Transverse colon (tissue), 4 donors: ENCODE measurements at regions not wholly inside any gene's neighbourhood (a gene's known extent, or its start where the extent isn't known, plus 50 kb on each side); places are given as distances from the start of the nearest gene placed in this dataset.
A peak's percentile ranks its signal among the peaks of the same experiment; 100 is the strongest.

Experiments used
- DNase-seq: peaks from one replicate; pipeline ENCODE4 v3.0.0-alpha.2; 2019
- H3K27ac ChIP-seq, 4 donors: fragments of 200-600 bp; sonication (generic); 2 replicates each; pipeline ENCODE4 v1.5.1; 2016 to 2018; ENCODE audit warnings: inconsistent platforms in 4 of 4
- H3K27me3 ChIP-seq: fragments of 200-600 bp; sonication (generic); 2 replicates; pipeline ENCODE4 v1.5.1; 2017; ENCODE audit warnings: inconsistent platforms
- H3K36me3 ChIP-seq, 4 donors: fragments of 200-600 bp; sonication (generic); 2 replicates each; pipeline ENCODE4 v1.5.1; 2017 to 2019; ENCODE audit warnings: inconsistent platforms in 4 of 4
- H3K4me1 ChIP-seq, 4 donors: fragments of 200-600 bp; sonication (generic); 2 replicates each; pipeline ENCODE4 v1.5.1; 2017 to 2020; ENCODE audit warnings: inconsistent platforms in 4 of 4
- H3K4me3 ChIP-seq, 4 donors: fragments of 200-600 bp; sonication (generic); 1 replicate in 1 of 4; 2 replicates in 3 of 4; pipeline versions ENCODE4 v1.5.1 to v1.6.1; 2017 to 2019; ENCODE audit warnings: inconsistent platforms in 4 of 4
- H3K9me3 ChIP-seq, 2 donors: fragments of 200-600 bp; sonication (generic); 2 replicates each; pipeline ENCODE4 v1.5.1; 2017 to 2019; ENCODE audit warnings: inconsistent platforms in 2 of 2
- CTCF ChIP-seq, 5 experiments: fragments of 200-600 bp in 3 of 5; fragments of 450-650 bp in 2 of 5; sonication (generic) in 3 of 5; IDR thresholded peaks; 1 replicate in 2 of 5; 2 replicates in 3 of 5; pipeline ENCODE4 v1.5.1; 2016 to 2017; ENCODE audit warnings: antibody characterized with exemption in 5 of 5, inconsistent platforms in 3 of 5, mild to moderate bottlenecking in 2 of 5, moderate library complexity in 1 of 5
- EP300 ChIP-seq: sonication (generic); formaldehyde crosslinking; IDR thresholded peaks from one replicate; pipeline ENCODE4 v1.6.1; 2017; ENCODE audit warnings: antibody characterized with exemption, low read depth
- POLR2A ChIP-seq: fragments of 450-650 bp; IDR thresholded peaks from one replicate; pipeline ENCODE4 v1.6.1; 2016; ENCODE audit warnings: antibody characterized with exemption, mild to moderate bottlenecking, moderate library complexity
- POLR2AphosphoS5 ChIP-seq, 3 donors: sonication (generic); formaldehyde crosslinking; IDR thresholded peaks; one replicate each; pipeline ENCODE4 v1.6.1; 2016; ENCODE audit warnings: antibody characterized with exemption in 3 of 3
- WGBS, 2 donors: methylation state at CpG; one replicate each; pipeline ENCODE4 v1.1.5; 2018; ENCODE audit warnings: low coverage in 1 of 2; 5-methylcytosine and 5-hydroxymethylcytosine counted together
- in situ Hi-C, 4 donors: fragments of 200-750 bp; cut with MboI; loops; one replicate each; pipeline versions ENCODE4 v1.15.0 to v1.15.1; 2017; ENCODE audit warnings: low sequenced_read_pairs in 3 of 4, low pct_ligation_motif_present in 1 of 4, low pct_unique_long_range_greater_than_20kb in 1 of 4
- intact Hi-C: fragments of 100-400 bp; cut with DNase I; formaldehyde crosslinking; loops from one replicate; pipeline ENCODE4 v1.15.1; 2023; ENCODE audit warnings: low total_unique reads

GRCh38 chr1:84759756-84760155 is 69.5 kb upstream of the SSX2IP start:
- intact Hi-C loops = loop anchor here (10.0 kb wide), 2 partner anchors 85 to 325 kb away; no protein-coding TSS in a partner anchor
- no peak for TF ChIP-seq CTCF (IDR thresholded peaks at IDR 0.05)
- no peak for TF ChIP-seq POLR2AphosphoS5 (IDR thresholded peaks at IDR 0.05)
- no peak for TF ChIP-seq EP300
- TF ChIP-seq POLR2A = no peak
- Histone ChIP-seq H3K36me3 (no peaks in the 10 kb centered on the region), H3K27ac (no peak overlapping the region), H3K4me1 (peaks cover 0 to 6% (median 0%) of the 10 kb centered on the region in 4 donors), H3K27me3 (no peaks in the 10 kb centered on the region), H3K9me3 (no peaks in the 10 kb centered on the region), H3K4me3 (no peak overlapping the region)
- 82 to 92% methylated on average over 8 to 10 of the region's 10 CpGs for WGBS, 2 donors
- in situ Hi-C loops = loop anchor here (10.0 to 25.0 kb wide), 6 partner anchors 178 to 847 kb away; partner anchors contain the start of gene PRKACB (in 4 of the 4)
- DNase-seq = no peak

GRCh38 chr1:84758968-84759491 is 68.8 kb upstream of the SSX2IP start:
- in situ Hi-C loops = loop anchor here (10.0 to 25.0 kb wide), 5 partner anchors 178 to 847 kb away; partner anchors contain the start of gene PRKACB (in 4 of the 4)

GRCh38 chr1:84758476-84758875 is 68.2 kb upstream of the SSX2IP start:
- no peaks in the 10 kb centered on the region for H3K27me3 ChIP-seq
- WGBS, 2 donors = 68 to 80% methylated on average over 2 to 3 of the region's 3 CpGs
- no peak overlapping the region for H3K27ac ChIP-seq
- in situ Hi-C loops (loop anchor here (10.0 to 25.0 kb wide), 5 partner anchors 179 to 846 kb away; partner anchors contain the start of gene PRKACB (in 4 of the 4)), intact Hi-C loops (loop anchor here (10.0 kb wide), 2 partner anchors 84 to 324 kb away; no protein-coding TSS in a partner anchor)
- H3K9me3 ChIP-seq = no peaks in the 10 kb centered on the region
- peaks cover 0 to 6% (median 0%) of the 10 kb centered on the region in 4 donors for H3K4me1 ChIP-seq
- H3K4me3 ChIP-seq = no peak overlapping the region
- H3K36me3 ChIP-seq = no peaks in the 10 kb centered on the region
- TF ChIP-seq CTCF (IDR thresholded peaks at IDR 0.05) (no peak), POLR2AphosphoS5 (IDR thresholded peaks at IDR 0.05) (no peak), EP300 (no peak), POLR2A (no peak)
- DNase-seq = no peak

More at GRCh38 chr1:84758968-84759491, 68.8 kb upstream of the SSX2IP start:
- H3K27me3 ChIP-seq = no peaks in the 10 kb centered on the region
- peak overlapping the region in 1 of 4 donors; percentile 21 for H3K4me3 ChIP-seq
- intact Hi-C loops = loop anchor here (10.0 kb wide), 2 partner anchors 84 to 324 kb away; no protein-coding TSS in a partner anchor
- H3K9me3 ChIP-seq = no peaks in the 10 kb centered on the region
- no peak overlapping the region for H3K27ac ChIP-seq
- TF ChIP-seq POLR2AphosphoS5 (IDR thresholded peaks at IDR 0.05) = no peak
- H3K36me3 ChIP-seq = no peaks in the 10 kb centered on the region
- WGBS, 2 donors = 48 to 55% methylated on average over 4 to 15 of the region's 15 CpGs
- no peak for DNase-seq
- H3K4me1 ChIP-seq = peaks cover 0 to 6% (median 0%) of the 10 kb centered on the region in 4 donors

GRCh38 chr1:84757301-84757700 is 67.0 kb upstream of the SSX2IP start:
- in situ Hi-C loops = loop anchor here (10.0 to 25.0 kb wide), 5 partner anchors 180 to 845 kb away; partner anchors contain the start of gene PRKACB (in 4 of the 4)
- no peaks in the 10 kb centered on the region for H3K27me3 ChIP-seq
- H3K9me3 ChIP-seq = no peaks in the 10 kb centered on the region
- intact Hi-C loops = loop anchor here (10.0 kb wide), 2 partner anchors 82 to 322 kb away; no protein-coding TSS in a partner anchor
- DNase-seq = no peak
- H3K36me3 ChIP-seq = no peaks in the 10 kb centered on the region
- no peak overlapping the region for H3K27ac ChIP-seq
- no peak for TF ChIP-seq POLR2AphosphoS5 (IDR thresholded peaks at IDR 0.05)
- no peak for TF ChIP-seq EP300
- TF ChIP-seq POLR2A = no peak
- TF ChIP-seq CTCF (IDR thresholded peaks at IDR 0.05) = no peak
- peaks cover 0 to 6% (median 0%) of the 10 kb centered on the region in 4 donors for H3K4me1 ChIP-seq
- H3K4me3 ChIP-seq = no peak overlapping the region
- 79 to 87% methylated on average over 4 of the region's 4 CpGs for WGBS, 2 donors
